Astrocyte (in vitro differentiated cells and primary cell): ENCODE measurements at regions not wholly inside any gene's neighbourhood (a gene's known extent, or its start where the extent isn't known, plus 50 kb on each side); places are given as distances from the start of the nearest gene placed in this dataset.

Experiments
- CTCF ChIP-seq: IDR thresholded peaks from 2 replicates; pipeline ENCODE4 v1.5.1; 2011; ENCODE audit warnings: low read depth, mild to moderate bottlenecking, inconsistent platforms, low read length, moderate library complexity; ENCODE audit not compliant: insufficient read depth
- EZH2 ChIP-seq: IDR thresholded peaks from 2 replicates; pipeline ENCODE4 v1.6.1; 2012; ENCODE audit warnings: mild to moderate bottlenecking, low read length, inconsistent platforms; ENCODE audit not compliant: insufficient read depth

DNA sequence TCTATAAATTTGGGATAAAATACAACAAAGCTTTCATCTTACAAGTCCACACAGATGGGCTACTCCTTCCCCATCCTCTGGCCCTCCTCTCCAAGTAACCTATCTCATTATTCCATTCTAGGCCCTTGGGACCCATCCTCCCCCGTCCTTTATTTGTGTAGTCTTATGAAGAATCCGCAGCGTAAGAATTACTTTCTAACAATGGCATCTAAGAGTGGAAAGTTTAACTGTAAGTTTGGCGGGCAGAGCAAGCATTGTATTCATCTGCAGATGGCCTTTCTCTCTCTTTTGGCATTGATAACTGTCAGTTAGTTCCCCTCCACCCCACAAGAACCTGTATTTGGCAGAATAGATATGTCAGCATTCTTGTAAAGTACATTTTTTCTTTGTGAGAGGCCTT lies 91.9 kb upstream of the TSPAN2 start:
- no peak for TF ChIP-seq CTCF
- no peak for TF ChIP-seq EZH2
